ENCODE measurements at regions not wholly inside any gene's neighbourhood (a gene's known extent, or its start where the extent isn't known, plus 50 kb on each side); places are given as distances from the start of the nearest gene placed in this dataset.
A peak's percentile ranks its signal among the peaks of the same experiment; 100 is the strongest.

- H3K4me3 ChIP-seq (replicated peaks in 1 of 2; ENCODE audit: low read depth in 2 of 2, low read length in 2 of 2), result no peak overlapping the region
- TF ChIP-seq CTCF (IDR thresholded peaks at IDR 0.05; ENCODE audit: low read depth, low read length), result no peak
- DNase-seq (ENCODE audit: low read depth in 2 of 2), result peak; percentile 7 to 81
These were observed 283.4 kb upstream of the TMTC1 start for GRCh38 chr12:30067146-30067545.

GRCh38 chr12:30064906-30065305 lies 281.2 kb upstream of the TMTC1 start:
- H3K4me3 ChIP-seq (replicated peaks in 1 of 2; ENCODE audit: low read depth in 2 of 2, low read length in 2 of 2), result no peak overlapping the region
- no peak for DNase-seq (ENCODE audit: low read depth in 2 of 2)
- TF ChIP-seq CTCF (IDR thresholded peaks at IDR 0.05; ENCODE audit: low read depth, low read length), result no peak

GRCh38 chr12:30063435-30063945 lies 279.7 kb upstream of the TMTC1 start:
- DNase-seq (ENCODE audit: low read depth in 2 of 2), result no peak

GRCh38 chr12:30048371-30048770 lies 264.6 kb upstream of the TMTC1 start:
- TF ChIP-seq CTCF (IDR thresholded peaks at IDR 0.05; ENCODE audit: low read depth, low read length), result no peak
- no peak for DNase-seq (ENCODE audit: low read depth in 2 of 2)
- H3K4me3 ChIP-seq (replicated peaks in 1 of 2; ENCODE audit: low read depth in 2 of 2, low read length in 2 of 2), result no peak overlapping the region

More at GRCh38 chr12:30063435-30063945, 279.7 kb upstream of the TMTC1 start:
- no peak for TF ChIP-seq CTCF (IDR thresholded peaks at IDR 0.05; ENCODE audit: low read depth, low read length)
- no peak overlapping the region for H3K4me3 ChIP-seq (replicated peaks in 1 of 2; ENCODE audit: low read depth in 2 of 2, low read length in 2 of 2)

GRCh38 chr12:30047516-30048254 lies 263.9 kb upstream of the TMTC1 start:
- no peak for TF ChIP-seq CTCF (IDR thresholded peaks at IDR 0.05; ENCODE audit: low read depth, low read length)
- no peak overlapping the region for H3K4me3 ChIP-seq (replicated peaks in 1 of 2; ENCODE audit: low read depth in 2 of 2, low read length in 2 of 2)
- DNase-seq (ENCODE audit: low read depth in 2 of 2), result peak; percentile 45 to 86

- no peak for TF ChIP-seq CTCF (IDR thresholded peaks at IDR 0.05; ENCODE audit: low read depth, low read length)
- no peak overlapping the region for H3K4me3 ChIP-seq (replicated peaks in 1 of 2; ENCODE audit: low read depth in 2 of 2, low read length in 2 of 2)
- DNase-seq (ENCODE audit: low read depth in 2 of 2), result peak in 1 of 2 donors; percentile 27
These were observed 262.6 kb upstream of the TMTC1 start for GRCh38 chr12:30046376-30046775.
